ENCODE measurements at regions not wholly inside any gene's neighbourhood (a gene's known extent, or its start where the extent isn't known, plus 50 kb on each side); places are given as distances from the start of the nearest gene placed in this dataset.

DNA sequence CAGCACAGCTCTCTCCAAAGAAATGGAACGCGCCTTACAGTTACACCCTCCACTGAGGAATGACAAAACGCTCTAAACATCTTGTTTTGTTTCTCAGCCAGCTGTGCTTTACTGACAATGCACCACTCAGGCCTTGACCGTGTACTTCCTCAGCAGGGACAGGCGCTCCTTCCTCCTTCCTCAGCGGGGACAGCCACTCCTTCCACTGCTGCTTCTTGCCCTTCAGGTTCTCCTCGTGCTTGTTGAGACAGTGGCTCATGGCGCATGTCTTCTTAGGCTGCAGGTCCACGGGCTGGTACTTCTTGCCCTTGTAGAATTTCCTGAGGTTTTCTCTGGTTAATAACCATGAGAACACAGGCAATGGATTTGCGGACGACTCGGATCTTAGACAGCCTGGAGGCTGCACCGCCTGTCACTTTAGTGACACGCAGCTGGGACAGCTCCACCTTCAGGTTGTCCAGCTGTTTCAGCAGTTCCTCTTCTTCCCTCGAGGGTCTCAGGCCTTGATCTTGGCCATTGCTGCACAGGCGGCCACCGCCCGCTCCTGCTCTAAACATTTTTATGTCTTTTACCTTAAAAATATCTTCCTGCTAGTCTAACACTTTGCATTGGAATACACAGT, 613.8 kb downstream of the BRD1 start:
- TF ChIP-seq POLR2A (IDR thresholded peaks at IDR 0.05; ENCODE audit: extremely low read depth, insufficient read length), result no peak
- TF ChIP-seq MYC (IDR thresholded peaks at IDR 0.05; ENCODE audit: low read depth, low read length), result no peak
- TF ChIP-seq, protein P1, sequence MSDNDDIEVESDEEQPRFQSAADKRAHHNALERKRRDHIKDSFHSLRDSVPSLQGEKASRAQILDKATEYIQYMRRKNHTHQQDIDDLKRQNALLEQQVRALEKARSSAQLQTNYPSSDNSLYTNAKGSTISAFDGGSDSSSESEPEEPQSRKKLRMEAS (IDR thresholded peaks at IDR 0.05; ENCODE audit: low read depth, low read length), result no peak
- TF ChIP-seq, protein P2, sequence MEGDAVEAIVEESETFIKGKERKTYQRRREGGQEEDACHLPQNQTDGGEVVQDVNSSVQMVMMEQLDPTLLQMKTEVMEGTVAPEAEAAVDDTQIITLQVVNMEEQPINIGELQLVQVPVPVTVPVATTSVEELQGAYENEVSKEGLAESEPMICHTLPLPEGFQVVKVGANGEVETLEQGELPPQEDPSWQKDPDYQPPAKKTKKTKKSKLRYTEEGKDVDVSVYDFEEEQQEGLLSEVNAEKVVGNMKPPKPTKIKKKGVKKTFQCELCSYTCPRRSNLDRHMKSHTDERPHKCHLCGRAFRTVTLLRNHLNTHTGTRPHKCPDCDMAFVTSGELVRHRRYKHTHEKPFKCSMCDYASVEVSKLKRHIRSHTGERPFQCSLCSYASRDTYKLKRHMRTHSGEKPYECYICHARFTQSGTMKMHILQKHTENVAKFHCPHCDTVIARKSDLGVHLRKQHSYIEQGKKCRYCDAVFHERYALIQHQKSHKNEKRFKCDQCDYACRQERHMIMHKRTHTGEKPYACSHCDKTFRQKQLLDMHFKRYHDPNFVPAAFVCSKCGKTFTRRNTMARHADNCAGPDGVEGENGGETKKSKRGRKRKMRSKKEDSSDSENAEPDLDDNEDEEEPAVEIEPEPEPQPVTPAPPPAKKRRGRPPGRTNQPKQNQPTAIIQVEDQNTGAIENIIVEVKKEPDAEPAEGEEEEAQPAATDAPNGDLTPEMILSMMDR (IDR thresholded peaks at IDR 0.05; ENCODE audit: low read depth, low read length), result peak; percentile 8
- H3K4me3 ChIP-seq (ENCODE audit: low read depth, low read length), result no peak overlapping the region
- no peak for DNase-seq (ENCODE audit: low read depth)

DNA sequence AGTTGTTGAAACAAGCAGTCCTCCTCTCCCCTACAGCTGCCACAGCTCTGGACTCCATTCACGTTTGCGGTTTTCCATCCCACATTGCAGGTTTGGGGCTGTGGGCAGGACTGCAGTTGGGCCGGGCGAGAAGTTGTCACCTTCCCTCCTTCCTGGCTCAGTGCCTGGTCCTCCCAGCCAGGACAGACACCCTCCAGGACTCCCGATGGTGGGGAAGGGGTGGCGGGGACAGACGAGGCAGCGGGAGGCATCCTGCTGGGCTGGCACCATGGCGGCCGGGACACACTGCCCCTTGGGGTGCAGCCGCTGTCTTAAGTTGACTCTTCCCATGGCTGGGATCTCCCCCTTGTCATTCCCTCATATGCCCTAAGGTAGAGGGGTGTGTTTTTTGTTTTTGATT, 615.2 kb downstream of the BRD1 start:
- TF ChIP-seq POLR2A (IDR thresholded peaks at IDR 0.05; ENCODE audit: extremely low read depth, insufficient read length) (no peak), MYC (IDR thresholded peaks at IDR 0.05; ENCODE audit: low read depth, low read length) (no peak)
- TF ChIP-seq, protein P2 (IDR thresholded peaks at IDR 0.05; ENCODE audit: low read depth, low read length), result no peak
- TF ChIP-seq, protein P1 (IDR thresholded peaks at IDR 0.05; ENCODE audit: low read depth, low read length), result no peak
- no peak overlapping the region for H3K4me3 ChIP-seq (ENCODE audit: low read depth, low read length)
- no peak for DNase-seq (ENCODE audit: low read depth)

DNA sequence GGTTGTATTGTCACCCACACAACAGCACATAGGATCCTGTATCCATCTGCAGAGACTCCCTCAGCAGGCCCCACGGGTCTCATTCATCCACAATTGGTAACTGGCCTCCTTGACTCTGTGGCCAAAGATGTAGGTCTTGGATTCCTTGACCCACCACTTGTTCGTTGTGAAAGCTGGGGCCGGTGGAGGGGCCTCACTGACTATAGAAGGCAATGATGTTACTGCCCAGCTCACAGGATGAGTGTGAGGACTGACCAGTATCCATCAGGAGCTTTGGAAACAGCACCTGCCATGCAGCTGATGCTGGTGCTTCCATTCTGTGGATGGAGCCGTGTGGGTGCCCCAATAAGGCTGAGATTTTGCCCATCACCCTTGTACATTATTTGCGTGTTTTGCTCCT, 615.7 kb downstream of the BRD1 start:
- TF ChIP-seq POLR2A (IDR thresholded peaks at IDR 0.05; ENCODE audit: extremely low read depth, insufficient read length), result no peak
- TF ChIP-seq, protein P2 (IDR thresholded peaks at IDR 0.05; ENCODE audit: low read depth, low read length), result no peak
- no peak overlapping the region for H3K4me3 ChIP-seq (ENCODE audit: low read depth, low read length)
- no peak for DNase-seq (ENCODE audit: low read depth)

DNA sequence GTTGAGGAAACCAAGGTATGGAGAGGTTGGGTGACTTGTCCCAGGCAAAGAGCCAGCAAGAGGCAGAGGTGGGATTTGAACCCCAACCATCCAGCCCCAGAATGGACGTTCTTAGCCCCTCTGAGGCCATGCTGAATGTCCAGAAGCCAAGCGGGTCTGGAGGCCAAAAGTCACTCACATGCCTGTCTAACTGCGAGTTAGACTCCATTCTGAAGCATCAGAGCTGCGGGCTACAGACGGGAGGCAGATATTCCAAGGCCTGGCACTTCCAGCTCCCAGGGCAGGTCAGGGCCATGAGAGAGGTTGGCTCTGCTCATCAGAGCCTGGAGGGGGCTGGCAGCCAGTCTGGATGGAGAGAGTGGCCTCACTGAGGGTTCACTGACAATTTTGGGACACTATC, 616.5 kb downstream of the BRD1 start:
- no peak overlapping the region for H3K4me3 ChIP-seq (ENCODE audit: low read depth, low read length)
- TF ChIP-seq, protein P2 (IDR thresholded peaks at IDR 0.05; ENCODE audit: low read depth, low read length), result no peak
- TF ChIP-seq POLR2A (IDR thresholded peaks at IDR 0.05; ENCODE audit: extremely low read depth, insufficient read length) (no peak), MYC (IDR thresholded peaks at IDR 0.05; ENCODE audit: low read depth, low read length) (no peak)
- TF ChIP-seq, protein P1 (IDR thresholded peaks at IDR 0.05; ENCODE audit: low read depth, low read length), result no peak
- DNase-seq (ENCODE audit: low read depth), result no peak

DNA sequence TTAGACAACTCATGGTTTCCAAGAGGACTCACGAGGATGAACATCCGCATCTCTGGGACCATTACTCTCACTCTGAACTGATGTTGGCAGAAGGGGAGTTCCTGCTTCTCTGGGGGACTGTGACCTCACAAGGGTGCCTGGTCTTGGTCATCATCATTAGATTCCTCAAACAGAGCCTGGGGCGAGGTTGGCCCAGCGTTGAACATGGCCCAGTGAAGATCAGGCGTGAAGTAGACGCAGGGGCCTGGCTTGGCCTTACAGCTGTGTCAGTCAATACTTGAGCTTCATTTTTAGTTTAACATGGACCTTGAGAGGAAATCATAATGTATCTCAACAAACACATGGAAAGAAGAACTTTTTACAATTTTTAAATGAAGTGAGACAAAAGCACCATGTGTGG, 617.1 kb downstream of the BRD1 start:
- no peak overlapping the region for H3K4me3 ChIP-seq (ENCODE audit: low read depth, low read length)
- DNase-seq (ENCODE audit: low read depth), result no peak
- TF ChIP-seq MYC (IDR thresholded peaks at IDR 0.05; ENCODE audit: low read depth, low read length), result no peak

DNA sequence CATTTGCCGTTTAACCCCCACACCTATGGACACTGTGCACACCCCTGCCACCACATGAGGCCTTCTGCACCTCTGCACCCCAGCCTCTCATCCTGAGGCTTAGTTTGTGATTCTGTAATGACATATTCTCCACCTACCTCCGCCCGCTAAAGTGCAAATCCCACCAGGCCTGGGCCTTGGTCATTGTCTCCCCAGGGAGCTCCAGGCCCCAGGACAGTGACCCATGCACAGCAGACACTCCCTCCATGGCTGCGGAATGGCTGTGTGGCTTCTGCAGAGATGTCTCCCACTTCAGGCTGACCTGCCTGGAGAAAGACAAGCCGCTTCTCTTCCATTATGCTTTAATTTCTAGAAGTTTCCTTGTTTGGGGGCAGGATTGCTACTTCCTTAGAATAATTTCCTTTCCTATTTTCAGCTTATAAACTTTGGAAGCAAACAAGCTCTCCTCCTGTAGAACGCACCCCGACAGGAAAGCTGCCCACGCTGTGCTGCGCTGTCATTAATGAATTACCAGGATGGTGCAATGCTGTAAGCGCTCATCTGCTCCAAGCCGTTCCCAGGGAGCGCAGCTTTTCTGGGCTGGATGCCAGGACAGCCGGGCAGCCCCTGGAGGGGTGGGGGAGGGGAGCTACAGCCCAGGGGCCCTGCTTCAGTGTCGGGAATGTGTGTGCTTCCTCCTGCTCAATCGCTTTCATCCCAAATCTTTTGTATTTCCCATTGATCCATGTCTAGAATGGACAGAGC, 618.0 kb downstream of the BRD1 start:
- TF ChIP-seq, protein P1 (IDR thresholded peaks at IDR 0.05; ENCODE audit: low read depth, low read length), result no peak
- TF ChIP-seq, protein P2 (IDR thresholded peaks at IDR 0.05; ENCODE audit: low read depth, low read length), result no peak
- no peak for TF ChIP-seq POLR2A (IDR thresholded peaks at IDR 0.05; ENCODE audit: extremely low read depth, insufficient read length)
- no peak for TF ChIP-seq MYC (IDR thresholded peaks at IDR 0.05; ENCODE audit: low read depth, low read length)
- no peak overlapping the region for H3K4me3 ChIP-seq (ENCODE audit: low read depth, low read length)
- DNase-seq (ENCODE audit: low read depth), result no peak

All from NB4 (cell line).